Activated T-helper 1 cell treated with Interleukin-2 at 50 U/mL for 16 hours (primary cell): ENCODE measurements at regions not wholly inside any gene's neighbourhood (a gene's known extent, or its start where the extent isn't known, plus 50 kb on each side); places are given as distances from the start of the nearest gene placed in this dataset.

Experiments
- DNase-seq: peaks from one replicate; pipeline ENCODE4 v3.0.0-alpha.2; 2020; ENCODE audit warnings: low read depth

GRCh38 chr16:51391798-51392511 is 240.9 kb upstream of the SALL1 start:
- no peak for DNase-seq

DNA sequence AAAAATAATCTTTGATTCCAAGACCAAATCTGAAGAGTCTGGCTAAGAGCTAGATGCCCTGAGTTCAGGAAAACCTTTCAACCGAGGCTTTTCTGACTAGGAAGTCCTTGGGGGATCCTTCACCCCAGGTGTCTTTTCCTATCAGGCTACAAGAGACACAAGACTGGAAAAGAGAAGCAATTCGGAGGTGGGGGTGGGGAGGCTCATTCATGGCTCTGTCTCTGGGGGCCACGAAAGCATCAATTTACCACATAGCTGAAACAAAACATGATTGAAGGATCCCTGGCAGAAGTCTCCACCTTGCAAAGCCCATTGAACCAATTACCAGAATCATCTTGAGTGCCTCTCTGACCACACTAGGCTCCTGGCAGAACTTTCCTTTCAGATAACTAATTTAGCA is 239.8 kb upstream of the SALL1 start:
- DNase-seq: no peak

DNA sequence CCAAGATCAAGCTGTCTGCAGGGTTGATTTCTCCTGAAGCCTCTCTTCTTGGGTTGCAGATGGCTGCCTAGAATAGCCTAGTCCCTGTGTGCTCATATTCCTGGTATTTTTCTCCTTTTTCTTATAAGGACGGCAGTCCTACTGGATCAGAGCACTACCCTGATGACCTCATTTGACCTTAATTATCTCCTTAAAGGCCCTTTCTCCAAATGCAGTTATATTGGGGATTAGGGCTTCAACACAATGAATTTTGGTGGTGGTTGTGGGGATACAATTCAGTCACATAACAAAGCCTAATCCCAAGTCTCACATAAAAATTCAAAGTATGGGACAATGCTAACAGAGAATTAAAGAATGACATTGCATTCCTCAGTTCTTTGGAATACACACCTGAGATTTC is 238.8 kb upstream of the SALL1 start:
- no peak for DNase-seq

DNA sequence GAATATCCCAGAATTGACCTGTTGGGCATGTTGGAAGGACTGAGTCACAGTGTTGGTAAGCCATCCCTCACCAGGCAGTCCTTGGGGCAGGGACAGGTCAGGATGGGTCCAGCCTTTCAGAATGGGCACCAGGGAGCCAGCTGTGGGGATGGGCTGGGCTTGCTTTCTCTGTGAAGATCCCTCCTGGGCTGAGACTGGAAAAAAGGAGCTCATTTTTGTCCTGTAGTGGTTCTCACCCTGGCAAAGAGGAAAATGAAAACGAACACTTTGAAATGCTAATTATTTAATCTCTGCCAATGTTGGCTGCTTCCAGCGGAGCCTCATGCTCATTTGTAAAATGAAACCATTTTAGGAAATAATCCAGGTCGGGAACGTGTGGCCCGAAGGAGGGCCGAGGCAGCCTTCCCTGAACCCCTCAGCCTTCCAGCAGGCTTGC is 237.5 kb upstream of the SALL1 start:
- no peak for DNase-seq

DNA sequence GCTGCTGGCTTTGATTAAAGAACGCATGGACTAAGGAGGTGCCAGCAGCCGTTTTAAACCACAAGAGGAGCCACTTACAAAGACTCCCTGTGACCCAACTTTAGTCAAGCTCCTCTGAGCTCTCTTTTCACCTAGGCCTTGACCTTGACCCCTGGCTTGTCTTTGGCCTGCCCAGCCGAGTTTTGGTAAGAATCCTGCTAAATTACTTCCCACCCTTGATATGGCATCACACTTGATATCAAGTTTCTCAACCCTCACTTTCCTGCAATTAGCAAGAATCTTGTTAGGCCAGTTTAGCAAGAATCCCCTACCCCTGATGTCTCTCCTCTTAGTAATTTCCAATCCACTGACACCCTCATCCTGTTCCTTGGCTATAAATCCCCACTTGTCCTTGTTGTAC is 232.8 kb upstream of the SALL1 start:
- DNase-seq: no peak

DNA sequence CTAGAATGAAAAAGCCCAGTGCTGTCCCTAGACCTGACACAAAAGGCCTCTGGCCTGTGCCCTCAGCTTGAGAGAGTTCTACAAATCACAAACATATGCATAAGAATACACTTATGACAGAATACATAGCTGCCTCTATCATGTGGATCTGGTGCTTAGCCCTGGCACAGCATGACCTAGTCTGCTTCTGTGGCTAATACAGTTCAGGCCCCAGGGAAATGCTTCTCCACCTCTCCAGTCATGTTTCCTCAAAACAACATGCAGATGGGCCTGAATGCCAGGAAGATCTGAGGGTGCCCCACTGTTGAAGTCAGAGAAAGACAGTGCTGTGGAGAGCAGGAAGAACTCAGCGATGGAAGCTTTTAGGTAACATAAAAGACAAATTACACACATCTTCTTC is 231.9 kb upstream of the SALL1 start:
- DNase-seq: no peak

DNA sequence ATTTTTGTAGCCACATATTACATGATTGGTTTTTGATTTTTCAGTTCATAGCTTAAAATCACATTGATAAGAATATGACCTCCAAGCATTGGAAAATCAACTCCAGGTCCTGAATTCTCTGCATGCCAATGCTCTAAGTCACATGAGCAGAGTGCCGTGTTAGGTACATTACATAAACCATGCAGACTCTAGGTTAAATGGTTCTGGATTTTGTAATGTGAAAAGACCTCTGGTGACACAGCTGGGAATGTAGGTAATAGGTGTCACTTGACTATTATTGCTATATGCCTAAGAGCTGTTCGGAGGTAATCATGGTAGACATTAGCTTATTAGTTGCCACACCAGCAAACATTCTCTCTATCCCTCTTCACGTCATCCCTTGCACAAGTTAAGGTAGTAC is 231.1 kb upstream of the SALL1 start:
- DNase-seq: no peak

DNA sequence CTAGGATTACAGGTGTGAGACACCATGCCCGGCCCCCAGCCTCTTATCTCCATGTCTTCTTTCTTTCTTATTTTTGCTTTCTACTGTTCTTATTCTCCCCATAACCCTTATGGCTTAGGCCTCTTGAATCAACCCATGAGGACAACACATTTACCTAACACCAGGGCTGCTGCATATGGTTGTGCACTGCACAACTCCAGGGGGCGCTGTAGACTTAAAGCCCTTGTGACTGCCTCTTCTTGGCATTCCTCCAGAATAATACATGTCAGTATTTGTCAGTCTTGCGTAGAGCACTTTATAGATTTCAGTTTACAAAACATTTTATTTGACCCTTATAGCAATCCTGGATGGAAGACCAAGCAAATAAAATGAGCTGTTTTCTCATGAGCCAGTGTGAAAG is 225.0 kb upstream of the SALL1 start:
- DNase-seq: no peak

- no peak for DNase-seq
These were observed 223.7 kb upstream of the SALL1 start for GRCh38 chr16:51374790-51375189.

- no peak for DNase-seq
These were observed 223.3 kb upstream of the SALL1 start for GRCh38 chr16:51374346-51374745.

DNA sequence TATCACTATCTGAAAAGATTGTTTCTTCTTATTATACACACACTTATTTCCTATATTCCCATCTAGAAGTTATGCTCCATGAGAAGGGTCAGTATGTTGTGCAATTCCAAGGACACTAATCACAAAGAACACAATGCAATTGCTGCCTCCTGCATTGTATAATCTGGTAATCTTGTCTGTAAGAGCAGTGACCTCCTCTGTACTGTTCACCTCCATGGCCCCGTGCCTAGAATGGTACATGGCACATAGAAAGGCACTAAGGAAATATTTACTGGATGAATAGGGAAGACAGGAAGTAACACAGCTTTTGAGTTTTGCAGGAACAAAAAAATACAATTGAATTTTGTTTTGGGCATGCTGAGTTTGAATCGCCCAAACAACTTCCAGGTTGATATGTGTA is 214.6 kb upstream of the SALL1 start:
- DNase-seq: no peak

- no peak for DNase-seq
These were observed 208.3 kb upstream of the SALL1 start for GRCh38 chr16:51359141-51359955.

- DNase-seq: no peak
These were observed 206.8 kb upstream of the SALL1 start for GRCh38 chr16:51357839-51358238.

- no peak for DNase-seq
These were observed 204.8 kb upstream of the SALL1 start for GRCh38 chr16:51355875-51356274.

DNA sequence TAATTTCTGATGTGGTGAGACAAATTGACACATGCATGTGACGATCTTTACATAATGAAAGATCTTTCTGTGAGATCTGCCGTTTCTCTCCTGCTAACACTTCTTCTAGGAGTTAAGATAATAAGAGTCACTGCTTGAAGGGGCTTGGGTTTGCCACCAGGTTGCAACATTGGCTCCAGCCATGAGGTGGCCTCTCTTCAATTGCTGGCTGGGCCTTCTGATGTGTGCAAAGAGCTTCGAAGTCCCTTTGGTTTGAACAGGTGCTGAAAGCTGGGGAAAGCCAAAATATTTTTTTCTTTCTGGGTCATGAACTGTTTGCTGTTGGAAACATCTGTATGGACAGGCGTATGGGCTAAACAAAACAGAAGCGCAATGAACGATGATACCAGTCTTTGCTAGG is 204.1 kb upstream of the SALL1 start:
- no peak for DNase-seq

- DNase-seq: no peak
These were observed 202.0 kb upstream of the SALL1 start for GRCh38 chr16:51353055-51353454.

DNA sequence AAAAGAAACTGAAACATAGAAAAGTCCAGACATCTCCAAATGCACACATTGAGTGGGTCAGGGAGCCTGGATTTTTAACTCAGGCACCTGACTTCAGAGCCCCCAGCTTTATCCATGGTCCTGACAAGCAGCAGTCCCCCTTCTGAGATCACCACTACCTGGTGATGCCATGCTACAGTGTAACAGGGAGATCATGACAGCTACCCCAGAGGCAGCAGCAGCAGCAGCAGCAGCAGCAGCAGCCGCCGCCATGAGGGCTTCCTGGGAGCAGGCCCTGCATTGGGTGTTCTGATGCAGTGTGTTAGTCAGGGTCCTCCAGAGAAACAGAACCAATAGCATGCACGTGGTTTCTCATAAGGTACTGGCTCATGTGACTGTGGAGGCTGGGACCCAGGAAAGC is 198.6 kb upstream of the SALL1 start:
- no peak for DNase-seq

GRCh38 chr16:51343411-51343810 is 192.3 kb upstream of the SALL1 start:
- DNase-seq: no peak

DNA sequence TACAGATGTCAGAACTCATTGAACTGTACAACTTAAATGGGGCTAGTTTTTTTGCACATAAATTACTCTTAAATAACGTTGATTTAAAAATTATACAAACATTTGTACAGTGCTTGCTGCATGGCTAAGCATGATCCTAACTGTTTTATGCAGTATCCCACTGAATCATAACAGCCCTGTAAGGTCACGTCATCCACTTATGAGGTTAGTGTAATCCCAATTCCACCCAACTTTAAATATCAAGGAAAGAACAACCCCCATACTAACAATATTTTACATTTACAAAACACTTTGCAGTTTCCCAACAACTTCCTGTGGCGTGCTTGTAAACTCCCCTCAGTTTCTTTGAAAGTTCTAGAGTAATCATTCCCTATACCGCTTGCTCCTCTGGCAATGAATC is 190.1 kb upstream of the SALL1 start:
- no peak for DNase-seq

DNA sequence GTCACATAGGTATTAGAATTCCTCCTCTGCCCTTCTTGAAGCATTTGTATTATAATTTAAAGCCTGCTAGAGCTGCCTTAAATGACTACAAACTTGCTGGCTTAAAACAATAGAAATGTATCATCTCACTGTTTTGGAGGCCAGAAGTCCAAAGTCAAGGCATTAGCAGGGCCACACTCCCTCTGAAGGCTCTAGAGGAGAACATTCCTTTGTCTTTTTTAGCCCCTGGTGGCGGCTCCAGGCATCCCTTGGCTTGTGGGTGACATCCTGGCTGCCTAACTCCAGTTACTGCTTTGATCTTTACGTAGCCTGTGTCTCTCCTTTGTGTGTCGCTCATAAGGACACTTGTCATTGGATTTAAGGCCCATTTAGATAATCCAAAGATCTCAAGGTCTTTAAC is 186.6 kb upstream of the SALL1 start:
- no peak for DNase-seq

GRCh38 chr16:51328733-51329132 is 177.7 kb upstream of the SALL1 start:
- DNase-seq: no peak

DNA sequence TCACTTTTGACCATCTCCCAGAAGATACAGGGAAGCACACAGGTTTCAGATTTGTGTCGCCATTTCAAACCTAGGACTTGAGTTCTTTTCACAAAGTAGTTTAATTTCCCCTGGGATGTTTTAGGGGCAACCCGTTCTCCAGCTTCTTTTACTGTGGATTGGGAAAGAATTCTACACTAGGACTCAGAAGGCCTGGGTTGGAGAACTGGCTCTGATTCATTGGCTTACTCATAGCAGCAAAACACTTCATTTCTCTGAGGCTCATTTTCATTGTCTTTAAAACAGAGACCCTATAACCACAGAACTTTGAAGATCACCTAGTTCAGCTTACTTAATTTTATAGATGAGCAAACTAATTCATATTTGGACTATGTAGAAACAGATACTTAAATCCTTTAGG is 175.9 kb upstream of the SALL1 start:
- no peak for DNase-seq

GRCh38 chr16:51326131-51326856 is 175.2 kb upstream of the SALL1 start:
- DNase-seq: no peak
